ENCODE measurements at regions not wholly inside any gene's neighbourhood (a gene's known extent, or its start where the extent isn't known, plus 50 kb on each side); places are given as distances from the start of the nearest gene placed in this dataset.
A peak's percentile ranks its signal among the peaks of the same experiment; 100 is the strongest.

- Histone ChIP-seq H3K4me1 (peaks cover 0 to 8% (median 3%) of the 10 kb centered on the region in 4 donors), H3K27ac (no peak overlapping the region), H3K27me3 (no peaks in the 10 kb centered on the region), H3K9me3 (no peaks in the 10 kb centered on the region), H3K4me3 (no peak overlapping the region), H3K36me3 (no peaks in the 10 kb centered on the region)
- no peak for DNase-seq
- WGBS, 2 donors, result 80% methylated on average over 13 of the region's 13 CpGs
- ATAC-seq (ENCODE audit: low FRiP score in 2 of 2), result no peak
- TF ChIP-seq POLR2A (IDR thresholded peaks at IDR 0.05) (no peak), CTCF (IDR thresholded peaks at IDR 0.05) (peak in 1 of 6 experiments; percentile 13), EP300 (IDR thresholded peaks at IDR 0.05) (no peak), POLR2AphosphoS5 (IDR thresholded peaks at IDR 0.05) (no peak)
Measured at GRCh38 chr9:89808076-89808755, 203.4 kb downstream of the GADD45G start.

DNA sequence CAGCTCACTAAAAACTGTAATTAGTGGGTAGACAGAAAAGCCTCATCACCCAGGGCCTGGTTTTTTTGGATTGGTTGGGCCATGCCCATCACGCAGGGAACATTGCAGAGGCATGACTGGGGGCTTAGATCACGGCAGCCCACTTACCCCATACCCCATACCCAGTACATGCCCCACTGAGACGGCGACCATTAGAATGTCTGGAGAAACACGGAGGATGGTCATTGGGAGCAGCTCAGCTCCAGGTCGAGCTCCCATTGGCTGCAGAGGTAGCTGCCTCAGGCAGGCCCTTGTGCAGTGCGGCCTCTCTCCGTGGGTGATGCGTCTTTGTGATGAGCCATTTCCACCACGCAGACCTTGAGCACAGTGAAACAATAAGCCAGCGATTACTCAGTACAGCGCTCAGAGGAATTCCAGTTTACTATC is 204.0 kb downstream of the GADD45G start:
- no peaks in the 10 kb centered on the region for H3K27me3 ChIP-seq
- no peaks in the 10 kb centered on the region for H3K36me3 ChIP-seq
- no peak overlapping the region for H3K27ac ChIP-seq
- no peaks in the 10 kb centered on the region for H3K9me3 ChIP-seq
- DNase-seq, result no peak
- H3K4me1 ChIP-seq, result peaks cover 0 to 6% (median 1%) of the 10 kb centered on the region in 4 donors
- TF ChIP-seq EP300 (IDR thresholded peaks at IDR 0.05) (no peak), POLR2AphosphoS5 (IDR thresholded peaks at IDR 0.05) (no peak), POLR2A (IDR thresholded peaks at IDR 0.05) (no peak)
- no peak for ATAC-seq (ENCODE audit: low FRiP score in 2 of 2)
- WGBS, 2 donors, result 91 to 97% methylated on average over 12 of the region's 12 CpGs
- no peak overlapping the region for H3K4me3 ChIP-seq

GRCh38 chr9:89810431-89810830 is 205.6 kb downstream of the GADD45G start:
- peak in 1 of 2 donors; percentile 43 for DNase-seq
- WGBS, 2 donors, result 46 to 66% methylated on average over 7 of the region's 7 CpGs
- no peaks in the 10 kb centered on the region for H3K36me3 ChIP-seq
- H3K4me3 ChIP-seq, result no peak overlapping the region
- H3K9me3 ChIP-seq, result no peaks in the 10 kb centered on the region
- no peak for ATAC-seq (ENCODE audit: low FRiP score in 2 of 2)
- H3K27ac ChIP-seq, result no peak overlapping the region
- H3K4me1 ChIP-seq, result peaks cover 9 to 16% (median 9%) of the 10 kb centered on the region in 4 donors
- TF ChIP-seq POLR2A (IDR thresholded peaks at IDR 0.05) (no peak), POLR2AphosphoS5 (IDR thresholded peaks at IDR 0.05) (no peak), CTCF (IDR thresholded peaks at IDR 0.05) (no peak), EP300 (IDR thresholded peaks at IDR 0.05) (no peak)
- H3K27me3 ChIP-seq, result no peaks in the 10 kb centered on the region

DNA sequence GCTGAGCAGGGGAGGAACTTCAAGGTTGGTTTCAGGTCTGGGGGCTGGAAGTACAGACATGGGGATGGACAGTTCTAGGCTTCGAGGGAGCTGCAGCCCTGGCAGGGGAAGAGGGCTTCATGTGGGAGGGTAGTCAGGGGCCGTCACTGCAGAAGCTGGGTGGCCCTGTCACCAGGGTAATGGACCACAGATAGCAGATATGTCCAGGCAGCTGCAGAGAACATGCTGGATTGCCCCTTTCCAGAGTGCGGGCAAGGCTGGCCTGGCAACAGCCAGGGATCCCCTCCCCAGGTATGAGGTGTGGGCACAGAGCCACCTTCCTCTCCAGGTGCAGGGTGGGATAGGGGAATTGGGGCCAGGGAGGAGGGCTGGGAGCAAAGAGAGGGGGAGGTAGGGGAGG is 206.5 kb downstream of the GADD45G start:
- no peak overlapping the region for H3K27ac ChIP-seq
- 93 to 98% methylated on average over 3 of the region's 3 CpGs for WGBS, 2 donors
- no peaks in the 10 kb centered on the region for H3K27me3 ChIP-seq
- DNase-seq (no peak), ATAC-seq (ENCODE audit: low FRiP score in 2 of 2) (no peak)
- no peaks in the 10 kb centered on the region for H3K36me3 ChIP-seq
- H3K4me1 ChIP-seq, result peaks cover 7 to 20% (median 12%) of the 10 kb centered on the region in 4 donors
- H3K4me3 ChIP-seq, result no peak overlapping the region
- no peaks in the 10 kb centered on the region for H3K9me3 ChIP-seq
- TF ChIP-seq EP300 (IDR thresholded peaks at IDR 0.05) (no peak), CTCF (IDR thresholded peaks at IDR 0.05) (no peak)

DNA sequence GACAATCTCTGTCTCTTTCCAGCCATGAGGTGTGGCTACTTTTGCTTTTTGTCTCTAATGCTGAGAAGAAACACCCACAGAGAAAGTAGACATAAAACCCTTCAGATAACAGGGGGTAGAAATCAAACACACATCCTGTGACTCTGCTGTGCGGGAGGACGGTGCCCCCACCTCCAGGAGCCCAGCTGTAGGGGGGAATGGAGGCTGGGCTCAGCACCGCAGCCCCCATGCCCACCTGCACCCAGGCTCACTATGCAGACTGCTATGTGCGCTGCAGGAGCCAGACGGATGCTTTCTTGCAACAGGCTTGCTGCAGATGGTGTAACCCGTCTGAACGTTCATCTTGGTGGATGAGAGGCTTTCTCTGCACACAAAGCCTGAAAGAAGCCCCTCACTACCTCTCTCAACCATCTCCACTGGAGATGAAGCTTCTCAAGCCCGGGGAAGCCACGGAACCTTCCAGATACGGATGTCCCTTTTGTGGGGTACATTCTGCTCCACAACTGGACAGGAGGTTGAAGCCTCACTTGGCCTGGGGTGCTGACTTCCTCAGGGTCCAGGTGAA is 207.2 kb downstream of the GADD45G start:
- Histone ChIP-seq H3K4me1 (peaks cover 7 to 20% (median 13%) of the 10 kb centered on the region in 4 donors), H3K9me3 (no peaks in the 10 kb centered on the region), H3K4me3 (no peak overlapping the region), H3K27me3 (no peaks in the 10 kb centered on the region), H3K36me3 (no peaks in the 10 kb centered on the region), H3K27ac (no peak overlapping the region)
- TF ChIP-seq POLR2A (IDR thresholded peaks at IDR 0.05) (no peak), CTCF (IDR thresholded peaks at IDR 0.05) (no peak), EP300 (IDR thresholded peaks at IDR 0.05) (no peak), POLR2AphosphoS5 (IDR thresholded peaks at IDR 0.05) (no peak)
- whole genome bisulfite sequencing, 2 donors, result 93% methylated on average over 6 to 10 of the region's 10 CpGs
- DNase-seq (peak in 1 of 2 donors; percentile 56), ATAC-seq (ENCODE audit: low FRiP score in 2 of 2) (no peak)

All from upper lobe of left lung (tissue), 6 donors.